Astrocyte (in vitro differentiated cells and primary cell): ENCODE measurements at regions not wholly inside any gene's neighbourhood (a gene's known extent, or its start where the extent isn't known, plus 50 kb on each side); places are given as distances from the start of the nearest gene placed in this dataset.

Source experiments
- EZH2 ChIP-seq: IDR thresholded peaks from 2 replicates; pipeline ENCODE4 v1.6.1; 2012; ENCODE audit warnings: mild to moderate bottlenecking, low read length, inconsistent platforms; ENCODE audit not compliant: insufficient read depth
- TF ChIP-seq, protein P1 (sequence below): IDR thresholded peaks from 2 replicates; pipeline ENCODE4 v1.5.1; 2011; ENCODE audit warnings: low read depth, mild to moderate bottlenecking, inconsistent platforms, low read length, moderate library complexity; ENCODE audit not compliant: insufficient read depth

GRCh38 chr10:123359539-123359938 is 205.3 kb downstream of the BUB3 start:
- TF ChIP-seq, protein P1, sequence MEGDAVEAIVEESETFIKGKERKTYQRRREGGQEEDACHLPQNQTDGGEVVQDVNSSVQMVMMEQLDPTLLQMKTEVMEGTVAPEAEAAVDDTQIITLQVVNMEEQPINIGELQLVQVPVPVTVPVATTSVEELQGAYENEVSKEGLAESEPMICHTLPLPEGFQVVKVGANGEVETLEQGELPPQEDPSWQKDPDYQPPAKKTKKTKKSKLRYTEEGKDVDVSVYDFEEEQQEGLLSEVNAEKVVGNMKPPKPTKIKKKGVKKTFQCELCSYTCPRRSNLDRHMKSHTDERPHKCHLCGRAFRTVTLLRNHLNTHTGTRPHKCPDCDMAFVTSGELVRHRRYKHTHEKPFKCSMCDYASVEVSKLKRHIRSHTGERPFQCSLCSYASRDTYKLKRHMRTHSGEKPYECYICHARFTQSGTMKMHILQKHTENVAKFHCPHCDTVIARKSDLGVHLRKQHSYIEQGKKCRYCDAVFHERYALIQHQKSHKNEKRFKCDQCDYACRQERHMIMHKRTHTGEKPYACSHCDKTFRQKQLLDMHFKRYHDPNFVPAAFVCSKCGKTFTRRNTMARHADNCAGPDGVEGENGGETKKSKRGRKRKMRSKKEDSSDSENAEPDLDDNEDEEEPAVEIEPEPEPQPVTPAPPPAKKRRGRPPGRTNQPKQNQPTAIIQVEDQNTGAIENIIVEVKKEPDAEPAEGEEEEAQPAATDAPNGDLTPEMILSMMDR = no peak
- no peak for TF ChIP-seq EZH2
